HK-2 (cell line): ENCODE measurements at regions not wholly inside any gene's neighbourhood (a gene's known extent, or its start where the extent isn't known, plus 50 kb on each side); places are given as distances from the start of the nearest gene placed in this dataset.
"Not testable (repeated sequence)": the region's sequence is repeated elsewhere in the genome, so short reads cannot be mapped to it uniquely, and the experiment has no call there.

ENCODE experiments used
- DNase-seq: peaks from one replicate; pipeline ENCODE4 v3.0.0-alpha.2; 2018; ENCODE audit not compliant: unreplicated experiment

GRCh38 chr3:70635301-70635700 lies 322.9 kb upstream of the MDFIC2 start:
- no peak for DNase-seq

DNA sequence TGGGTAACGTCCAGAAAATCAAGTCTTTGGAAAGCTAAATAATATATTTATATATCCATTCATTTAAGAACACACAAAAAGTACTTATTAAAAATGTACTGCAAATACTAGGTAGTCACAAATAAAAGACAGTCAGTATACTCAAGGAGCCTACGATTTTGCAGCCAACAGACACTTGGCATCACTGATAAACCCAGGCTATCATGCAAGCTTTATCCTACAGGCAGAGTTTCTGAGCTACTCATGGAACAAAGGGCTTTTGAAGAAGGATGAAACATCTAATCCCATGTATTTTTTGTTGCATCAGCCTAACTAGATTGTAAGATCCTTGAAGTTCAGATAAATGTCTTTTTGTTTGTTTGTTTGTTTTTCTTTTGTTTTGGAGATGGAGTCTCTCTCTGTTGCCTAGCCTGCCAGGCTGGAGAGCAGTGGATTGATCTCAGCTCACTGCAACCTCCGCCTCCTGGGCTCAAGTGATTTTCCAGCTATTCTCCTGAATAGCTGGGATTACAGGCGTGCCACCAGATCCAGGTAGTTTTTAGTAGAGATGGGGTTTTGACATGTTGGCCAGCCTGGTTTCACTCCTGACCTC lies 319.4 kb upstream of the MDFIC2 start:
- DNase-seq, result no peak

GRCh38 chr3:70621451-70621850 lies 309.0 kb upstream of the MDFIC2 start:
- no peak for DNase-seq

DNA sequence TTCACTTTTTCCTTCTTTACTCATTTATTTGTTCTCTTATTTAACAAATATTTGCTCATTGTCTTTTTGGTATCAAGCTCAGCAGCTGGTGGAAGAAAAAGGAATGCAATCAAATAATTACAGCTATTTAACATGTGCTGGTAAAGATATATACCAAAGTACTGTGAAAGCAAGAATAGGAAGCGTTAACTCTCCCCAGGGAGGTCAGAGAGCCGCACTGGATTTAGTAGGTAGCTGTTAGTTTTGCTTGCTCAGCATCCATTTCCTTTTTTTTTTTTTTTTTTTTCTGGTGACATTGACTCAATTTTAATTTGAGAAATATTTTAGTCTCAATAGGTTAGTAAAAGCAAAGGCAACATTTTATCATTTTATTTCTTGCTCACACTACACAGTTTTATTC lies 308.5 kb upstream of the MDFIC2 start:
- DNase-seq, result no peak

- DNase-seq, result no peak
Observed at GRCh38 chr3:70620367-70620766, 307.9 kb upstream of the MDFIC2 start.

- no peak for DNase-seq
Observed at GRCh38 chr3:70618151-70618550, 305.7 kb upstream of the MDFIC2 start.

DNA sequence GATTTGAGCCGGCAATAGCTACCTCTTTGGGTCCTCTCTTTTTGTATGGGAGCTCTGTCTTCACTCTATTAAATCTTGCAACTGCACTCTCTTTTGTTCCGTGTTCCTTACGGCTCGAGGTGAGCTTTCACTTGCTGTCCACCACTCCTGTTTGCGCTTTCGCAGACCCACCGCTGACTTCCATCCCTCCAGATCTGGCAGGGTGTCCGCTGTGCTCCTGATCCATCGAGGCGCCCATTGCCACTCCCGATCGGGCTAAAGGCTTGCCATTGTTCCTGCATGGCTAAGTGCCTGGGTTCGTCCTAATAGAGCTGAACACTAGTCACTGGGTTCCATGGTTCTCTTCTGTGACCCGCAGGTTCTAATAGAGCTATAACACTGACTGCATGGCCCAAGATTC lies 304.9 kb upstream of the MDFIC2 start:
- DNase-seq, result not testable (repeated sequence)

GRCh38 chr3:70615286-70615685 lies 302.8 kb upstream of the MDFIC2 start:
- no peak for DNase-seq

DNA sequence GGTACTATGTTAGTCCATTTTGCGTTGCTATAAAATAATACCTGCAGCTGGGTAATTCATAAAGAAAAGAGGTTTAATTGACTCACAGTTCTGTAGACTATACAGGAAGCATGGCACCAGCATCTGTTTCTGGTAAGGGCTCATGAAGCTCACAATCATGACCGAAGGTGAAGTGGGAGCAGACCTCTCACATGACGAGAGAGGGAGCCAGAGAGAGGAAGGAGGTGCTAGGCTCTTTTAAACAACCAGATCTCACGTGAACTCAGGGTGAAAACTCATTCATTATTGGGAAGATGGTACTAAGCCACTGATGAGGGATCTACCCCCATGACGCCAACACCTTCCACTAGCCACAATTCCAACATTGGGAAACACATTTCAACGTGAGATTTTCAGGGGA lies 301.7 kb upstream of the MDFIC2 start:
- no peak for DNase-seq

DNA sequence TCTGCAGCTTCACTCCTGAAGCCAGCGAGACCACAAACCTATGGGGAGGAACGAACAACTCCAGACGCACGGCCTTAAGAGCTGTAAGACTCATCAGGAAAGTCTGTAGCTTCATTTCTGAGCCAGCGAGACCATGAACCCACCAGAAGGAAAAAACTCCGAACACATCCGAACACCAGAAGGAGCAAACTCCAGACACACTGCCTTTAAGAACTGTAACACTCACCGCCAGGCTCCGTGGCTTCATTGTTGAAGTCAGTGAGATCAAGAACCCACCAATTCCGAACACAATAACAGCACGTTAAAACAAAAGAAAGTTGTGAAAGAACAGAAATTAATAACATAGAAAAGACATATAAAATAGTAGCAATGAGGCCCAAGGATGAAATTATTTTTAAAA lies 300.5 kb upstream of the MDFIC2 start:
- DNase-seq, result no peak

DNA sequence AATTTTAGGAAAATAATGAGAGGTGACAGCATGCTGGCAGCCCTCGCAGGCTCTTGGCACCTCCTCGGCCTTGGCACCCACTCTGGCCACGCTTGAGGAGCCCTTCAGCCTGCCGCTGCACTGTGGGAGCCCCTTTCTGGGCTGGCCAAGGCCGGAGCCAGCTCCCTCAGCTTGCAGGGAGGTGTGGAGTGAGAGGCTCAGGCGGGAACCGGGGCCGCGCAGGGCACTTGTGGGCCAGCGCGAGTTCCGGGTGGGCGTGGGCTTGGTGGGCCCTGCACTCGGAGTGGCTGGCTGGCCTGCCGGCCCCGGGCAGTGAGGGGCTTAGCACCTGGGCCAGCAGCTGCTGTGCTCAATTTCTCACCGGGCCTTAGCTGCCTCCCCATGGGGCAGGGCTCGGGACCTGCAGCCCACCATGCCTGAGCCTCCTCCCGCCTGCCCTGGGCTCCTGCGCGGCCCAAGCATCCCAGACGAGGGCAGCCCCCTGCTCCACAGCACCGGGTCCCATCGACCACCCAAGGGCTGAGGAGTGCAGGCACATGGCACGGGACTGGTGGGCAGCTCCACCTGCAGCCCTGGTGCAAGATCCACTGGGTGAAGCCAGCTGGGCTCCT lies 299.3 kb upstream of the MDFIC2 start:
- not testable (repeated sequence) for DNase-seq

- no peak for DNase-seq
Observed at GRCh38 chr3:70608434-70608833, 296.0 kb upstream of the MDFIC2 start.

GRCh38 chr3:70607469-70607868 lies 295.0 kb upstream of the MDFIC2 start:
- DNase-seq, result no peak

GRCh38 chr3:70606018-70606417 lies 293.6 kb upstream of the MDFIC2 start:
- DNase-seq, result no peak

DNA sequence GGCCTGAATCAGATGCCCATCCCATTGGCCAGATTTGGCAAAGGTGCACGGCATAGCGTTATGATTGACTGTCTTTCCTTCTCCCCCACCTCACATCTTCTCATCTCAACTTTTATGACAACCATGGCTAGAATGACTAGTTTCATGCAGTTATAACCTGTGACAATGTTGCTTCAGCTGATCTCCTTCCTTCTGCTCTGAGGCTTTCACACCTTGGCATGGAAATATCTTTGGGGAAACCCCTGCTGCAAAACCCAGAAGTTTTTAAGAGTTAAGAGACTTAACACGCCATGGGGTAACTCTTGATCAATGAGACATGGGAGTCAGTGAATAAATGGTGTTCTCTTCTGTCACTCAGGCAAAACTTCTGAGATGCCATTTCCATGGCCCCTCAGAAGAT lies 290.7 kb upstream of the MDFIC2 start:
- DNase-seq, result no peak

DNA sequence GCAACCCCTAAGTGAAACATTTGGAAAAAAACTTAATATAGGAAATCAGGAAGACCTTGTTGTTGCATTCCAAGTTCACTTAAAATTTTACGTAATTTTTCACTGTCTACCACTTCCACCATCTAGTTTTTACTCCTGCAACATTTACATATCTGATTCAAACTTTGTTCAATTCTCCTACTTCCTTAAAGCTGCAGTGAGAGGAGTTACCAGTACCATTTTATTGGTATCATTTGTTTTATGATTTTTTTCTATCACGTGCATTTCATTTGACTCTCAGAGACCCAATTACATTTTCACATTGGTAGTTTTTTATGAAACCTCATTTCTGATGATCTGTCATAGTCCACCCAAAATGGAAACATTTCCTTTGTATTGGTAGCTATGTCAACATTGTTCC lies 284.9 kb upstream of the MDFIC2 start:
- DNase-seq, result no peak

DNA sequence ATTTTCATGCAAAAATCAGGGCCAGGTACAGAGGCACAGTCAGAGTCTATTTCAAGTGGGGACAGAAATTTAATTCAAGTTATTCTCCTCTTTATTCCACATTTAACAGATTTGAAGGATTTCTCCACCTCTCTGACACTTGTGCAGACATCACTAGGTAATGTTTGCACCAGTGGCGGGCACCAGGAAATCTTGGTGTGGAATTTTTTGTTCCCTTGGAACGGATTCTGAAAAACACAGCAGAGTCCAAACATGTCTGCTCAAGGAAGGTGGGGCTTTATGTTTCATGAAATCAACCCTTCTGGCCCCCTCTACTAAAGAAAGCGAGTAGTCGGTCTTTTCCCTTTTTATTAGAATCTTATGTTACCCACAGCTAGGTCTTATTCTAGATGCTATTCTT lies 271.2 kb upstream of the MDFIC2 start:
- no peak for DNase-seq

- DNase-seq, result no peak
Observed at GRCh38 chr3:70582803-70583202, 270.4 kb upstream of the MDFIC2 start.

GRCh38 chr3:70580021-70580420 lies 267.6 kb upstream of the MDFIC2 start:
- no peak for DNase-seq

DNA sequence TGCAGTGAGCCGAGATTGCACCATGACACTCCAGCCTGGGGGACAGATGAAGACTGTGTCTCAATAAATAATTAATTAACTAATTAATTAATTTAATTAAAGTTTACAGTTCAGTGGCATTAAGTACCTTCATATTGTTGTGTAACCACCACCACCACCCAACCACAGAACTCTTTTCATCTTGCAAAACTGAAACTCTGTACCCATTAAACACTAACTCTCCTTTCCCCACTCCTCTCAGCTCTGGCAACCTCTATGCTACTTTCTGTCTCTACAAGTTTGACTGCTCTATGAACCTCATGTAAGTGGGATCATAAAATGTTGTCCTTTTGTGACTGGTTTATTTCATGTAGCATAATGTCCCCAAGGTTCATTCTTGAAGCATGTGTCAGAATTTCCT lies 259.3 kb upstream of the MDFIC2 start:
- no peak for DNase-seq

- DNase-seq, result no peak
Observed at GRCh38 chr3:70570584-70570983, 258.1 kb upstream of the MDFIC2 start.

DNA sequence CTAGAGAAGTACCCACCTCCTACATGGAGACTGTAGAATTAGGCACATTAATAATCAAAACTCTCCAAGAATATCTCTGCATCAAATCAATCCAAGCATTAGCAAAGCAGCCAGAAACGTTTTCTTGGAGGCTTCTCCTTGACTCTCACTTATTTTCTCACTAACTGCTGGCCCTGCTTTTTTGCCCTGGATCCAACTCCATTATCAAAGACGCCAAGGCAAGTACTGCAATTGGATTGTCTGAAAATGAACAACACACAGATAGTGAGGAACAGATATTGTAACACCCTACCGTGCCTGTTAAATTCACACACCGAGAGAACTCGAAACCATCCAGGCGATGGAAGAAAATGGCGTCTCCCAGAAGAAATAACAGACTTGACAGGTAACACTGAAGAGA lies 256.2 kb upstream of the MDFIC2 start:
- no peak for DNase-seq

DNA sequence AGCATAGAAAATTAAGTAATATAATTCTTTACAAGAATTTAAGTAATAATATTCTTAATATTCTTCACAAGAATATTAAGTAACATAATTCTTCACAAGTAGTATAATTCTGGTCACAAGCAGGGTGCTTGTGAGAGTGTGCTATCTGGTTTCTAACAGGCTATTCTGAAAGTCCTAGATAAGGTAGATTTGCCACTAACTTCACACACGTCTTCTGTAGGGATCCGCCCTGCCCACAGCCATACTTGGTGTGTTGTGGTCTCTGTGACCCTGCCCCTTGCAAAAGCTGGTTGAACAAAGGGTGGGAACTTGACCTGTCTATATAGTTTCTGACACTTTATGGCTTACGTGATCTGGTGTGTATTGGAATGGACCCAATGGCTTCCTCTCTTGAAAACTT lies 253.4 kb upstream of the MDFIC2 start:
- DNase-seq, result no peak

DNA sequence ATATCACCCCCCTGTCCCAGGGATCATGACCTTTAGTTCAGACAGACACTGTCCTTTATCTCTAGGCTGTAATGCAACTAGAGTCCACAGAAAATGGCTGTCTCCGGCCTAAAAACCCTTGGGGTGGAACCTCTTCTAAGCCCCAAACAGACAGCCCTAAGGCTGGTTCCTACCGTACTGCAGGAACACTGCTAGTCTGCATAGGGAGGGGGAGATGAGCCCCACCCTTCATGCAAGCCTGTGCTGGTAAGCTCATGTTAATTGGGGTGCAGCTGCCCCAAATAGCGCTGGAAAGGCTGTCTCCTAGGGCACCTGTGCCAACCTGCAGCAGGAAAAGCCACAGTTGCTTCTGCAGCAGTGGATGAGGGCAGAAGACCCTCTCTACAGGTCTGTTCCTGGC lies 252.1 kb upstream of the MDFIC2 start:
- DNase-seq, result no peak
